Suppressor macrophage treated with lipopolysaccharide for 4 hours (primary cell): ENCODE measurements at regions not wholly inside any gene's neighbourhood (a gene's known extent, or its start where the extent isn't known, plus 50 kb on each side); places are given as distances from the start of the nearest gene placed in this dataset.

Experiments
- DNase-seq: peaks from one replicate; pipeline ENCODE4 v3.0.0-alpha.2; 2020

DNA sequence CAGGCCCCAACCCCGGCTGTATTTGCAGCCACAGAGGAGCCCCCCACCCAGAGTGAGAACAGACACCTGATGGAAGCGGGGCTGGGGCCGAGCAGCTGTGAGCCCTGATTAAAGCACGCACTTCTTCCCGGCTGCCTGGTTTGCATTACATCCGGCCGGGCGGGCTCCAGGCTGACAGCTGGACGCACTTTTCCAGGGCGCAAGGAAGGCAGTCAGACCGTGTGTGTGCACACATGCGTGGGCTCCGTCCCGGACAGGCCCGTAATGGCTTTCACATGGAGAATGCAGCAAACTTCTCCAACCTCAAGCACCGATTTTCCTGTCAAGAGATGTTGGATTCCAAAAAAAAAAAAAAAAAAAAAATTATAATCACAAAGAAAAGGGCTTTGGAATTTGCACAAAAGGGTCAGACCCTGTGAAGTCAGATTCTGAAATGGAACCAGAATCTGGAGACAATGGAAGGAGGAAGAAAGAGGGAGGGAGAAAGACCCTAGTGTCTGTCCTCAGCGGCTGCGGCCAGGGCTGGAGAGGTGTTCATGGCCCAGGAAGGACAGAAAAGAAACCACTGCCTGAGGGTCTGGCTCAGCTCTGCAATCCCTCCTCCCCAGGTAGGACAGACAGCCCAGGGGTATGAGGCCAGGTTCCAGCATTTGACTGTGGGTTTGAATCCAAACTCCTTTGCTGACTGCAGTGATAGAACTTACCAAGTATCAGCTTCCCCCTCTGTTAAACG lies 365.5 kb downstream of the MN1 start:
- DNase-seq = no peak

DNA sequence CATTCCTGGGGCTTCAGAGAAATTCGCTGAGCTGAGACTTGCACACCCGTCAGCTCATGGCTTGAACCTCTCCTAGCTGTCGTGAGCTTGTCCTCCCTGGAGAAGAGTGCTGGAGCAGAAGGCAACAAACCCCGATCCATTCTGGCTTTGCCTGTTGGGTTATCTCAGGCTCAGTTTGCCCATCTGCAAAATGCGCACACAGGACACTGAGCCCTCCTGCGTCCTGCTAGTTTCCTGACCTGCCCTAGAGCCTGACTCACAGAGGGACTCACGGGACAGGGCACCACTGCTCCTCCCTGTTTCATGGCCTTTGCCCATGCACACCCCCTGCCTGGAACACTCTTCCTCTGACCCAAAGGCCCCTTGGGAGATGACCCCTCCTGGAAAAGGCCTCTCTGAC lies 365.0 kb downstream of the MN1 start:
- DNase-seq = no peak

DNA sequence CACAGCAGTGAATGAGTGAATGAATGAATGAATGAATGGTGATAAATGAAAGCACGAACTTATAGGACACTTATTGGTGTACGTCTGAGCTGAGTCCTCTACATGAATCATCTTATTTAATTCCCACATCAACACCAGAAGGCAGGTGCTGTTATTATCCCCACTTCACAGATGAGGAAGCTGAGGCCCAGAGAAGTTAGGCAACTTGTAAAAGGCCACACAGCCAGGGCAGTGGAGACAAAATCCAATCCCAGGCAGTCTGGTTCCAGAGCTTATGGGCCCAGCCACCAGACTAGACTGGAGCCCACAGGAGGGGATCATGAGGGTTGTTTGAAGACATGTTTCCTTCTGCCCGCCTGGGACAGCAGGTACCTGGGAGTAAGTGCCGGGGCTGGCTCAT lies 364.0 kb downstream of the MN1 start:
- no peak for DNase-seq

DNA sequence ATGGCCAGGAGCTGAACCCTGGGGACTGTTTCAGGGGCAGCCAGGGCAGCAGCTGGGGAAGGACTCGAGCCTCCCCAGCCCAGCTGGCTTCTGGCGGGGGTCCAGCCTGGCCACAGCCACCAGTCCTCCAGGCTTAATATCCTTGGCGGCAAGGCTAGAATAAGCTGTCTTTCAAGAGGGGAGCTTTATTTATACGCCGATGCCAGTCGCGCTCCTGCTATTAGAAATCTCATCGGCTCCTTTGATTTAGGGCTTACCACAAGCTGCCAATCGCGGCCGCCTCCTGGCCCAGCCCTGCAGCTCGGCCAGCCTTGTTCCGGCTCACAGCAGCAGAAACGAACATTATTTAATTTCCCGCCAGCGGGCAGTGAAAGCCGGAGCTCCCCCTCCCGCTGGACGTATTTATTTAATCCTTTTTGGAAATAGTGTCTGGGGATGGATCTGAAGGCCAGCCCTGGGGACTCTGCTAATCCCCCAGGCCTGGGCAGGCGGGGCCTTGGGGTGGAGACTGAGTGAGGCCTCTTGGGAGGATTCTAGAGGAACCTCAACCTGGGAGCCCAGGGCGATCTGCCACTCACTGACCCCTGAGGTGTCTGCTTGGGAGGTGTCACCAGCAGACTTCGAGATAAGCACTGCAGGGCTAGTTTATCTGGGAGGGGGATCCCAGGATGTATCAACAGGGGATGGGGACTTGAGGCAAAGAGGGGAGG lies 363.1 kb downstream of the MN1 start:
- no peak for DNase-seq

DNA sequence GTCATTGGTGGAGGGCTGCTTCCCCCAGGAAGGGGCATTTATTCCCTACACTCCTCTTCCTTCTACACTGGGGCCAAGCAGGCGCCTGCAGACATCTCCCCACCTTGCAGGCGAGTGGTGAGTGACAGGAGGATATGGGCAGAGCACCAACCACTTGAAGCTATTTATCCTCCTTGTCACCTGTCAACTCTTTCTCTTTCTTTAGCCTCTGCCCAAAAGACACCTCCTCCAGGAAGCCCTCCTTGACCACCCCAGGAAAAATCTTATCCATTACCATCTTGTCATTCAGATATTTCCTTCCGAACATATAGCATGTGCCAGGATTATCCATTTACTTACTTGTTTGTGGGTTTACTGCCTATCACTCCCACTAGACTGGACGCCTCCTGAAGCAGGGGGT lies 362.4 kb downstream of the MN1 start:
- DNase-seq = no peak

DNA sequence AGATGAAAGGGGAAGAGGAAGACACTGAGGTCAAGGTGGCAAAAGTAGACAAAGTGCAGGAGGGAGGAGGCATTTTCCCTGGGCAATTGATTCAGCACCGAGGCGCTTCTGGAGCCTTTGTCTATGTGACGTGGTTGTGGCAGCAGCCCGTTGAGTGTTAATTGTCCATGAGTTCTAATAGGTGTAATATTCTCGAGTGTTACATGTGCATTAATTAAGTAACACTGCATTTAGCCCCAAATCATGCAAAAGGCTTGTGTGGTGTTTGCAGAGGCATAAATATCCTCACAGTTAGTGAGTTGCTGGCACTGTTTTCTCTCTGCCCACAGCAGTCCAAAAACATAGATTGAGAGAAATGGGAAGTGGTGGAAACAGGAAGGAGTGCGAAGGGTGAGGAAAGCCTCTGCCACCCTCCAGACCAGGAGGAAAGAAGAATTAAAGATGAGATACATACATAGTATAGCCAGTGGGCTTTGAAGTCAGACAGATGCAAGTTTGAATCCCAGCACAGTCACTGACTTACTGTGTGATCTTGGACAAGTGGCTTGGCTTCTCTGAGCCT lies 361.2 kb downstream of the MN1 start:
- DNase-seq = peak; percentile 11

DNA sequence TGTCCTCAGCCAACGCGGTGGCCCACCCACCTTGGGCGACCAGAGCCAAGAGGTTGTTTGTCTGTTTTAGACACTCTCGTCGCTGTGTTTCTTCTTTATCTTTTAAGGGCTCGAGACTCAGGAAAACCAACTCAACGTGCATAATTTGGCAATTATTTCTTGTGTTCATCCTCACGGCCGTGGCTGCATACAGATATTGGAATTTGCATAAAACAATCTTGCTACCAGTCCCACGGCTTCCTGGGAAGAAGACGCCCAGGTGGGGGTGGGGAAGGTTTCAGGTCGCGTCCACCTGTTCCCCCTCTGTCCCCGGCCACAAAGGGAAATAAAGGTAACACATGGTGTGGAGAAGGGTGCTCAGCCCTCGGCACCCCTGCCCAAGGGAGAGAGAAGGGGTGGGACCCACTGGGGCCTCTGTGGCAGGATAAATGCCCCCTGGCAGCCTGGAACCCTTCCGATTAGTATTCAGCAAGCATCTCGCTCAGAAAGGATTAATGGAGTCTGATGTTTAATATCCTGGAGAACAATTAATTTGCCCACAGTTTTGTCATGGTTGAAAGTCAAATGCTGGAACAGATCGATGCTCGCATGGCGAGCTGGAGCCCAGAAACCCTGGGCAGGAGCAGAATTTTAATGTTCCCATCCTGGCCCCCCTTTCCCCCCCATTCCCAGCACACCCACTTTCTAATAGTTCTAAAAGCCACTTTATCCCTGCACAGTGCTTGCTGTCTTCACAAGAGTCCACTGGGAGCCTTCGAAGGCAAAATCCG lies 359.7 kb downstream of the MN1 start:
- no peak for DNase-seq

DNA sequence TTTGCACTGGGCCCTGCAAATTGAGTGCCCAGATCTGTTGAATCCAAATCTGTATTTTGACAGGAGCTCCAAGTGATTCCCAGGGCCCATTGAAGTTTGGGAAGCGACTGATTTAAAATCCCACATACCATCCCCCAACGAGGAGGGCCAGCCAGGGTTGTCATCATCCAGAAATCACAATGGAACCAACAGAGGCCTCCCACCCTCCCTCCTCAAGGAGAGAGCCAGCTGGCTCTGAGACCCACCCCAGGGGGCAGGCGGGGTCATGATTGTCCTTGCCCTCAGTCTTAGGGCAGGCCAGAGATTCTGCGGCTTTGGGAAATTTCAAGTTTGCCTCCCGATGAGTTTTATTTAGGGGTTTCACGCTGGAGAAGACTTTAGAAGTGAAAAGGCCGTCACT lies 358.2 kb downstream of the MN1 start:
- no peak for DNase-seq

DNA sequence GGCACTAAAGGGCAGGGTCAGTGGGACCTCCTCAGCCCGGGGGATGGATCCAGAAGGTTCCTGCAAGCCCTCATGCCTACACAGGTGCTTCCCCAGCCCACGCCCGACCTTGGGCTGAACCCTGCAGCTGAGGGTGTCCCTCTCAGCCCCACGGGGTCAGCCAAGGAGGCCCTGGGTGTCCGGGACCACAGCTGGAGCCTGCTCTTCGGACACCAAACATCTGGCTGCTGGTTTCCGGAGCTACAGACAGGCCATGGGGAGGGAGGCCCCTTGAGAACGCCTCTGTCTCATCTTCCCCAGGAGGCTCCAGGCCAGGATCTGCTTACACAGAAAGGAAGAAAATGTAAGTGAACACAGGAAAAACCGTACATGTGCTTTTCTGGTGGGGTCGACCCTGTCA lies 355.7 kb downstream of the MN1 start:
- no peak for DNase-seq

DNA sequence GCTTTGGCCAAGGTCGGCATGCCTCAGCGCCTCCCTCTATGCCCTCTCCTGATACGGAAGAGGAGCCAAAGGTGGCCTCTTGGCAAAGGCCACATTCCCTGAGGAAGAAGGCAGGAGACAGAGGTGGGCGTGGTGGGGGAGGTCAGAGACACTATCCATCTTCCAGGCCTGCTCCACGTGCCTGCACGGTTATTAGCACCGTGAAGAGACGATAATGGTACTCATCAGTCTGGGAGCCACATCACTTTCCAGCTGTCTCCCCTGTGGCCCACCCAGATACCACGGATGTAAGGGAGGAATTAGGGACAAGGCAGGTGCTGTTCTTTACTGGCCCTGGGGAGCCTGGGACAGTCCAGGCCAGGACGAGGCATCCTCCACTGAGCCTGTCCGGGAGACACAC lies 354.3 kb downstream of the MN1 start:
- no peak for DNase-seq

DNA sequence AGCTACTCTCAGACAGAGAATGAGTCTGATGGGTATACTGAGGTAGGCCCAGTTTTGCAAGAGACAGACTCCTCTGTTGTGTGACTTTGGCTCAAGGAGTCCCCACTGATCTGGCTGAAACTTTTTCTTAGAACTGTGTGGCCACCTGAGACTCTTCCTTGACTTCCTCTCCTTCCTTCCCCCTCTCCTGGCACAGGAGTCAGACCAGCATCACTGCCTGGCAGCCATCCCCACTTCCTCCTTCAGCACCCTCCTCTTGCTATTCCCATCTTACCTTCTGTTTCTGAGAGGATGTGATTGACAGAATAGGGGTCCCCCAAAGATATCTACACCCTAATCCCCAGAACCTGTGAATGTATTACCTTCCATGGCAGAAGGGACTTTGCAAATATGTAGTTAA lies 351.1 kb downstream of the MN1 start:
- DNase-seq = no peak

DNA sequence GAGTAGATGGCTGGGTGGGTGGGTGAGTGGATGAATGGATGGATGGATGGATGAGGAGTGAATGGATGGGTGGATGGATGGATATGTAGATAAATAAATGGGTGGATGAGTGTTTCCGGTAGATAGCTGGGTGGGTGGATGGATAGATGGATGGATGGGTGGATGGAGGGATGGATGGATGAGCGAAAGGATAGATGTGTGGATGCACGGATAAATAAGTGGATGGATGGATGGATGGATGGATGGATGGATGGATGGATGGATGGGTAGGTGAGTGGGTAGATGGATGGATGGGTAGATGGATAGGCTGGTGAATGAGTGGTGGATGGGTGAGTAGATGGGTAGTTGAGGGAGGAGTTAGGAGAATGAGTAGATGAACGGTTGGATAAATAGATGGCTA lies 349.3 kb downstream of the MN1 start:
- DNase-seq = no peak

DNA sequence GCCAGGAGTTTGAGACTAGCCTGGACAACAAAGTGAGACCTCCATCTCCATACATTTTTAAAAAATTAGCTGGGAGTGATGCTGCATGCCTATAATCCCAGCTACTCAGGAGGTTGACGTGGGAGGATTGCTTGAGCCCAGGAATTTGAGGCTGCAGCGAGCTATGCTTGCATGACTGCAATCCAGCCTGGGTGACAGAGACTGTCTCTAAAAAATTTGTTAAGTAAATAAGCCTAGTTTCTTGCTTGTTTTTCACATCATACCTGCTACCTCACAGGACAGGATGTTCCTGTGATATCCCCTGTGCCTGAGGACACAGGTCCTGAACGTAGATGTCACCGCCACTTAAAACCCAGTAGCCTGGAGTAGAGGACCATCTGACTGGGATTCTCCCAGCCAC lies 348.6 kb downstream of the MN1 start:
- DNase-seq = no peak

DNA sequence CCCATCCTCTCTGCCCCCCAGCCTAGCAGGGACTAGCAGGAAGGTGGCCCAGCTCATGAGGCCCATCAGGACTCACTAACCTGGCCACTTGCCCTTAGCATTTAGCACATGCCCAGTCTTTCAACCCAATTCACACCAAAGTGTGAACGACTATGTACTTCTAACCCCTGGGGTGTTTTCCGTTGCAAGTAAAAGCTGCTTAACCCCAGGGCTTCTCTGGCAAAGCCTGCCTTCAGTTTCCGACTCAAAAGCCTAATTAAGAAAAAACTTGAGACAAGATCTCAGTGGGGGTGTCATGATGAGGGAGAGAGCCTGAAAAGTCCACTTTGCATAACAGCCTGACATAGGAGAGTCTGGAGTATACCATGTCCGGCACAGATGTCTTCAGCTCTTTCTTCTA lies 347.8 kb downstream of the MN1 start:
- DNase-seq = no peak

DNA sequence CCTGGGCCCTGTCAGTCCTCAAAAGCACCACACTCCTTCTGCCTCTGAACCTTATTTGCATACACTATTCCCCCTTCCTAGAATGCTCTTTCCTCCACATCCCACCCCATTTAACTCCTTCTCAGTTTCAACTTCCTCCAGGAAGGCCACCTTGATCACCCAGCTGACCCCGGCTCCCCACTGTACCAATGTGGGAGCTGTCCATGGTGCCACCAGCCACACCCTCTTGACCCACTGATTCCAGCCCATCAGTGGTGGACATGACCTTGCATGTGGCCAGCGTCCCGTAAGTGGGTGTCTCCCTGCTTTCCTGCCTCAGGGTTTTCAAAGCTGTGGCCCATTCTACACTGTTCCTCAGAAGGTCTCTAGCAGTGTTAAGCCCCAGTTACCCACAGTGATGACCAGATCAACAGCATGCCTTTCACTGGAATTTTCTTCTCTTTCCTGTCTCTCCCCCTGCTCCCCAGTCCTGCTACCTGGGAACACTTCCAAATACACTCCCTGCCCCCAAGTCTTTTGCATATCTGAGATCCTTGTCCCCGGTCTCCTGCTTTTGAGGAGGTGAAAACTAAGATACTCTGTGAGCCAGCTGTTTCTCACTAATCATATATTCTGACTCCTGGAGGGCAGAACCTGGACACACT lies 346.6 kb downstream of the MN1 start:
- DNase-seq = no peak

DNA sequence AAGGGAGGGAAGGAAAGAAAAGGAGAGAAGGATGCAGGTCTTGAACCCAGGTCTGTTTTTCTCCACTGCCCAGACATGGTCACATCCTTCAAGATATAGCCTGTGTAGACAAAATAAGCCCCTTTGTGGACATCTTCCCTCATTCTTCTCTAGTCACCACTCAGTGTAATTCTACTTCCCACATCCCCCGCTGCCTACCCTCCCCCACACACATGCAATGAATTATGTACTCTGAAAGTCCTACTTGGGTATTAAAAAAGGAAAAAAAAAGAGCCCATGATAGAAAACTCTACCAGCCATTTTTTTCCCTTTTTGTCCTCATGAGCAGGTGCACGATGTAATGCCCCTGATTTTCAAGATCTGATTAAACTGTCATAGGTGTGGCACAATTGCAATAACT lies 346.0 kb downstream of the MN1 start:
- no peak for DNase-seq

DNA sequence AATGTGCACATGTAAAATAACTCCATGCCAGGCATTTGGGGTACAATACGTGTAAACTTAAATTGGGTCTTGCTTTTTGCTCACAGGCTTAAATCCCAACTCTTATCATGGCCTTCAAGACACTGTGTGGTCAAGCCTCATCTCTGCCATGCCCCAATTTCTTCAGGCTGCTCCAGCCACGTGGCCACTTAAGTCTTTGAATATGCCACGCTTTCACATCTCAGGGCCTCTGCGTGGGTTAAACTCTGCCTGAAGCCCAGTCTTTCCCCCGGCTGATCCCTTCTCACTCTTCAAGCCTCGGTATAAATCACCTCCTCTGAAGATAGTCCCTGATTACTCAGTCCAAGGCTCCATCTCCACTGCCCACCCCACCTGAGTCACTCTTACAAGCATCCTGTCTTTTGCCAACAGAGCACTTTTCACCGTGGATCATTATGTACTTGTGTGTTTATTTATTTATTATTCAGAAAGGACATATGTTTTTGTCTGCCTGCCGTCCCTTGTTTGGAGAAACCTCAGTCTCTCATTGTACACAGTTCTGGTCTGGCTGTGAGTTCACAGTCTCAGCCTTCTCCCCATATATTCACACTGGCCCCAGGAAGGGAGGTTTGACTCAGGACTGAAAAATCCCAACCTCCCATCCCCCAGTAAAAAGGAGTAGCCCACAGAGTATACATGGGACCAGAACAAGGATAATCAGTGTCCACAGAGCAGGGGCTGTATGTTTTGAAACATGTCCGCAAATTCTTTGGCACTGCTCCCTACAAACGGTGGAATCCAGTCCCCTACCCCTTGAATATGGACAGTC lies 344.7 kb downstream of the MN1 start:
- DNase-seq = no peak

DNA sequence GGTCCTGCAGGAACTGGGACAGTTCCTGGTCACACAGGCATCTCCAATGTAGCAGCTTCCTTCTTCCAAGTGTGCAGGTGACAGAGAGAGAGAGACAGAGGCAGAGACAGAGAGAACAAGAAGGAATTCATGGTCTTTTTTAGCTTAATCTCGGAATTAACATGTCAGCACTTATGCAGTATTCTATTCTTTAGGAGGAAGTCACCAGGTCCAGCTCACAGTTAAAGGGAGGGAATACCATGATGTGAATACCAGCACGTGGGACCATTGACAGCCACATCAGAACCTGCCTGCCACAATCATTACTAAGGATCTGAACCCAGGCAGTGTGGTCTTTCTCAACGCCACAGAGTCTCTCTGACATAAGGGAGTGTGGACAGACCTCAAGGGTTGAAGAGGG lies 341.6 kb downstream of the MN1 start:
- DNase-seq = no peak

DNA sequence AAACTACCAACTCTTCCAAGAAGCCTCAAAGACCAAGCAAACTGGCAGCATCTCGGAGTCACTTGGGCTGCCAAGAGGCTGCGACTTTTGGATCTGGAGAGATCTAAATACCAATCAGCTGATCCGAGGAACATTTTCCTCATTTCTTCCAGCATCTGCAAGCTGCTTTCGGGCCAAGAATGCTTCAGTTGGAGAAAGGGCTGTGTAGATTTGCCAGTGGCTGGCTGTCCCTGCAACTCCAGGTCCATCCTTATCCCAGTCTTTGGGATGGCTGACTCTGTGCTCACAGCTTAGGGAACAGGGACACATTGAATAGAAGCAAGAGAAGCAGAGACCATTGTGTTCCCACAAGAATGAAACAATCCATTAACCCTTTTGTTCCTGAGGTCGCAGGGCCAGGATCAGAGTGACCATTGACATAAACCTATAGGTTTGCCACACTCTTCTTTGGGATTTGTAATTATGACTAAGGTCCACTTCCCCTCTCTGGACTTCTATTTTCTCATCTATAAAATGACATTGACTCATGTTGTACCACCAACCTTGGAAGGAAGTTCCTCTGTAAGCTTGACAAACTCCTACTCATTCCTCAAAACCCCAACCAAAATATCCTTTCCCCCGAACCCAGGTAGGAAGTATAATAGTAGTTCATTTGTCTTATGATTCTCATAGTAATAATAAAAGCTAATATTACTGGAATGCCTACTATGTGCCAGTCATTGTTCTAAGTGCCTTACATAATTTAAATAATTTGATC lies 340.8 kb downstream of the MN1 start:
- no peak for DNase-seq

DNA sequence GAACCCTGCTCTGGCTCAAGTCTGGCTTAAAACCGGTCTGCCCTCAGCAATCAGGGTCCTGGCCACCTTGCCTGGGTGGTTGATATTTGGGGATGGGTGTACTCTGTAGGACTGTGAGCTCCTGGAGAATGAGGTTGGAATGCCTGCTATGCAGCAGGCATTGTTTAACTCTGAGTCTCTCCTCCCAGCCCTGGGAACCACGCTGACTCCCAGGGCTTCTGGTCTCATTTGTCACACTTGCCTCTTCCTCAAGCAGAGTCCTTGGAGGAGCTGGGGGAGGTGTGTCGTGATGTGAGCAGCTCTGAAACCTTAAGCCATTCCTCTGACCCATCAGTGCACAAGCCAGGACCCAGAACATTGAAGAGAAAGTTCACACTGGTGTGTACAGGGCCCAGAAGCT lies 340.1 kb downstream of the MN1 start:
- DNase-seq = no peak

DNA sequence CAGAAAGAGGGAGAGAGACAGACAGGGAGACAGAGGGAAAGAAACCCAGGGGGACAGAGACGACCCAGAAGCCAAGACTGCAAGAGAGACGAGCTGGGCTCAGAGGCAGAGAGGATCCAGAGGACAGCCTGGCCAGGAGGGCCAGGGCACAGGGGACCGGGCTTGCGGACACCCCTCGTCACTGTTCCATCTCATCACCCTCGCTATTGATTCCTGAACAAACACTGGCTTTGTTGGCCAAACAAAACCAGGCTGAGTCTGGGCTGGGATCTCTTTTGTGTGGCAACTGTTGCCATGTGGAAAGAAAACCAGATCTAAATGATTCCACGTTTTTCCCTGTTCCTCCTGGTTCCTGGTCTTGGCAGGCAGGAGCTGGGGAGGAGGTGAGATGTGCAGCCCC lies 339.4 kb downstream of the MN1 start:
- DNase-seq = no peak
